CD4-positive, CD25-positive, alpha-beta regulatory T cell (primary cell): ENCODE measurements at regions not wholly inside any gene's neighbourhood (a gene's known extent, or its start where the extent isn't known, plus 50 kb on each side); places are given as distances from the start of the nearest gene placed in this dataset.
"Not testable (repeated sequence)": the region's sequence is repeated elsewhere in the genome, so short reads cannot be mapped to it uniquely, and the experiment has no call there.

Source experiments
- ATAC-seq, 2 donors: fragments of 150-1000 bp; cut with Tn5 transposase; one replicate each; pipeline ENCODE4 v1.10.0; 2021; ENCODE audit warnings: low read depth in 2 of 2, moderate number of reproducible peaks in 2 of 2, moderate library complexity in 1 of 2
- DNase-seq, 3 donors: peaks; one replicate each; pipeline versions ENCODE4 v3.0.0 to v3.0.0-alpha.2; 2012 to 2022; ENCODE audit warnings: mixed read lengths in 1 of 3
- H3K27ac ChIP-seq: one replicate; pipeline ENCODE4 v1.7.0; 2013; ENCODE audit warnings: mild to moderate bottlenecking, low read length; ENCODE audit not compliant: insufficient read depth, poor library complexity, severe bottlenecking
- H3K27me3 ChIP-seq: one replicate; pipeline ENCODE4 v1.7.0; 2013; ENCODE audit warnings: low read length; ENCODE audit not compliant: control insufficient read depth, insufficient read depth
- H3K36me3 ChIP-seq: one replicate; pipeline ENCODE4 v1.7.0; 2013; ENCODE audit warnings: mild to moderate bottlenecking, low read length, moderate library complexity; ENCODE audit not compliant: control insufficient read depth, insufficient read depth
- H3K4me1 ChIP-seq: 2 replicates; pipeline ENCODE4 v1.7.0; 2013; ENCODE audit warnings: mild to moderate bottlenecking, low read length; ENCODE audit not compliant: insufficient read depth, control insufficient read depth, poor library complexity, severe bottlenecking
- H3K4me3 ChIP-seq: one replicate; pipeline ENCODE4 v1.7.0; 2013; ENCODE audit warnings: low read depth, mild to moderate bottlenecking, low read length, moderate library complexity
- H3K9me3 ChIP-seq, 2 experiments: 1 replicate in 1 of 2; 2 replicates in 1 of 2; pipeline ENCODE4 v1.7.0; 2013; ENCODE audit warnings: low read length in 2 of 2, mild to moderate bottlenecking in 1 of 2, moderate library complexity in 1 of 2; ENCODE audit not compliant: control insufficient read depth in 2 of 2
- H3K27ac Mint-ChIP-seq, 3 donors: one replicate each; pipeline ENCODE4 v1.8.0; 2020 to 2022; ENCODE audit warnings: mild to moderate bottlenecking in 3 of 3, mixed read lengths in 3 of 3, moderate library complexity in 2 of 3
- H3K27me3 Mint-ChIP-seq: one replicate; pipeline ENCODE4 v1.8.0; 2022; ENCODE audit warnings: mild to moderate bottlenecking, mixed read lengths
- H3K36me3 Mint-ChIP-seq: one replicate; pipeline ENCODE4 v1.8.0; 2020; ENCODE audit warnings: mixed read lengths
- H3K4me1 Mint-ChIP-seq, 4 donors: one replicate each; pipeline ENCODE4 v1.8.0; 2020 to 2022; ENCODE audit warnings: mixed read lengths in 4 of 4, mild to moderate bottlenecking in 1 of 4
- H3K4me3 Mint-ChIP-seq, 4 donors: one replicate each; pipeline ENCODE4 v1.8.0; 2020 to 2022; ENCODE audit warnings: mild to moderate bottlenecking in 4 of 4, mixed read lengths in 4 of 4, moderate library complexity in 3 of 4
- H3K9me3 Mint-ChIP-seq, 7 donors: one replicate each; pipeline ENCODE4 v1.8.0; 2020 to 2022; ENCODE audit warnings: mixed read lengths in 7 of 7, mild to moderate bottlenecking in 3 of 7, moderate library complexity in 2 of 7

DNA sequence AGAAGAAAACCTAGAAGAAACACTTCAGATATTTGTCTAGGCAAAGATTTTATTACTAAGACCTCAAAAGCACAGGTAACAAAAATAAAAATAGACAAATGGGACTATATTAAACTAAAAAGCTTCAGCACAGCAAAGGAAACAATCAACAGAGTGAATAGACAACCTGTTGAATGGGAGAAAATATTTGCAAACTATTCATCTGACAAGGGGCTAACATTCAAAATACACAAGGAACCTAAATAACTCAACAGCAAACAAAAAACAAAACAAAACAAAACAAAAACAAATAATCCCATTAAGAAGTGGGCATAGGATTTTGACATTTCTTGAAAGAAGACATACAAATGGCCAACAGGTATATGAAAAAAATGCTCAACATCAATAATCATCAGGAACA is 192.7 kb upstream of the ZCCHC13 start:
- Mint-ChIP-seq H3K4me1 (no peaks in the 10 kb centered on the region), H3K36me3 (peaks cover 4% of the 10 kb centered on the region), H3K27ac (no peak overlapping the region), H3K27me3 (no peaks in the 10 kb centered on the region), H3K4me3 (no peak overlapping the region), H3K9me3 (peaks cover 0 to 3% (median 0%) of the 10 kb centered on the region in 7 donors)
- Histone ChIP-seq H3K4me3 (no peak overlapping the region), H3K27ac (no peak overlapping the region), H3K27me3 (no peaks in the 10 kb centered on the region), H3K4me1 (no peaks in the 10 kb centered on the region), H3K36me3 (no peaks in the 10 kb centered on the region), H3K9me3 (no peaks in the 10 kb centered on the region)
- ATAC-seq: no peak
- no peak for DNase-seq

DNA sequence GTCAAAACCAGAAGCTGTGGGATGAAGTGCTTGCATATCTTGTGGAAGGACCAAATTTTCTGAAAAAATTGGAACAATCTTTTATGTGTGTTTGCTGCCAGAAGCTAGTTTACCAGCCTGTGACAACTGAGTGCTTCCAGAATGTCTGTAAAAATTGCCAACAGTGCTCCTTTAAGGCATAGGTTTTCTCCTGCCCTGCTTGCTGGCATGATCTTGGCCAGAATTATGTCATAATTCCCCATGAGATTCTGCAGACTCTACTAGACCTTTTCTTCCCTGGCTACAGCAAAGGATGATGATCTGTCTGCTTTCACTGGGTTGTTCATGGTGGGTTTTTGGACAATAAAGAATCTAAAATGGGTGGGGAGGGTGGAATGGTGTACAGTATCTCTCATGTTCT is 196.3 kb upstream of the ZCCHC13 start:
- H3K4me1 Mint-ChIP-seq: no peaks in the 10 kb centered on the region

DNA sequence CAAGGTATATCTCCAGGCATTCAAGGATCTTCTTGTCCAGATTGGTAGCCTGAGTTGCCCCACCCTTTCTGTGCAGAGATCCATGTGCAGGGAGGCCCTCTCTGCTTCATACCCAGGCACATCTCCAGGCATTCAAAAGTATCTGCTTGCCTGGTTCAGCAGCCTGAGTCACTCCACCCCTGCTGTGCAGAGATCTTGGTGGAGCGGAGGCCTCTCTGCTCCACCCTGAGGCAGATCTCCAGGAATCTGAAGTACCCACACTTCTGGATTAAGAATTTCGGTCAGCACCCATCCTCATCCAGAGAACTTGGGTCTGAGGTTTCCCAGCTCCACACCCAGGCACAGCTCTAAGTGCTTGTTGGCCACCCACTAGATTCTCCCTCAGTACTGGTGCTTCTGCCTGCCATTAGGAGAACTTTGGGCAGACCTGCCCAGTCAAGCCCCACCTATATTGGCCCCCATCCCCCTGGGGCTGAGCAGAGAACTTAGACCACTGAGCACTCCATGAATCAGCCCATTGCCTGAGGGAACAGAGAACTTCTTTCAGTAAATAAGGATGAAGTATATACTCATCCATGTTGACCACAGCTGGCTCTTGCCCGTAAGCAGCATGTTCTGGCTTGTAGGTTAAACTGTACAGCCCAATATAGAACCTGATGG is 199.5 kb upstream of the ZCCHC13 start:
- no peak for ATAC-seq
- Histone ChIP-seq H3K4me1 (no peaks in the 10 kb centered on the region), H3K27me3 (no peaks in the 10 kb centered on the region)

More for the DNA sequence above, 196.3 kb upstream of the ZCCHC13 start:
- H3K36me3 Mint-ChIP-seq: peaks cover 9% of the 10 kb centered on the region
- H3K27me3 ChIP-seq: no peaks in the 10 kb centered on the region
- no peaks in the 10 kb centered on the region for H3K9me3 ChIP-seq
- H3K4me3 ChIP-seq: no peak overlapping the region
- H3K27me3 Mint-ChIP-seq: no peaks in the 10 kb centered on the region
- no peak overlapping the region for H3K4me3 Mint-ChIP-seq
- no peak for ATAC-seq
- H3K27ac ChIP-seq: no peak overlapping the region
- H3K9me3 Mint-ChIP-seq: peaks cover 0 to 4% (median 0%) of the 10 kb centered on the region in 7 donors
- no peak for DNase-seq
- H3K36me3 ChIP-seq: no peaks in the 10 kb centered on the region
- H3K27ac Mint-ChIP-seq: no peak overlapping the region
- H3K4me1 ChIP-seq: no peaks in the 10 kb centered on the region

DNA sequence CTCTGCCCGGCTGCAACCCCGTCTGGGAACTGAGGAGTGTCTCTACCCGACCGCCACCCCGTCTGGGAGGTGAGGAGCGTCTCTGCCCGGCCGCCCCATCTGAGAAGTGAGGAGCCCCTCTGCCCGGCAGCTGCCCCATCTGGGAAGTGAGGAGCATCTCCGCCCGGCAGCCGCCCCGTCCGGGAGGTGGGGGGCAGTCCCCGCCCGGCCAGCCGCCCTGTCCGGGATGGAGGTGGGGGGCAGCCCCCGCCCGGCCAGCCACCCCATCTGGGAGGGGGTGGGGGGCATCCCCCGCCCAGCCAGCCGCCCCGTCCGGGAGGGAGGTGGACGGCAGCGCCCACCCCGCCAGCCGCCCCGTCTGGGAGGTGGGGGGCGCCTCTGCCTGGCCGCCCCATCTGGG is 205.6 kb upstream of the ZCCHC13 start:
- not testable (repeated sequence) for H3K36me3 Mint-ChIP-seq

More for the DNA sequence above, 199.5 kb upstream of the ZCCHC13 start:
- Histone ChIP-seq H3K9me3 (no peaks in the 10 kb centered on the region), H3K27ac (no peak overlapping the region), H3K36me3 (no peaks in the 10 kb centered on the region), H3K4me3 (no peak overlapping the region)
- H3K27me3 Mint-ChIP-seq: no peaks in the 10 kb centered on the region
- H3K36me3 Mint-ChIP-seq: peaks cover 12% of the 10 kb centered on the region
- DNase-seq: no peak
- no peak overlapping the region for H3K27ac Mint-ChIP-seq
- H3K9me3 Mint-ChIP-seq: peaks cover 0 to 5% (median 0%) of the 10 kb centered on the region in 7 donors
- H3K4me1 Mint-ChIP-seq: peaks cover 0 to 4% (median 0%) of the 10 kb centered on the region in 4 donors
- no peak overlapping the region for H3K4me3 Mint-ChIP-seq

DNA sequence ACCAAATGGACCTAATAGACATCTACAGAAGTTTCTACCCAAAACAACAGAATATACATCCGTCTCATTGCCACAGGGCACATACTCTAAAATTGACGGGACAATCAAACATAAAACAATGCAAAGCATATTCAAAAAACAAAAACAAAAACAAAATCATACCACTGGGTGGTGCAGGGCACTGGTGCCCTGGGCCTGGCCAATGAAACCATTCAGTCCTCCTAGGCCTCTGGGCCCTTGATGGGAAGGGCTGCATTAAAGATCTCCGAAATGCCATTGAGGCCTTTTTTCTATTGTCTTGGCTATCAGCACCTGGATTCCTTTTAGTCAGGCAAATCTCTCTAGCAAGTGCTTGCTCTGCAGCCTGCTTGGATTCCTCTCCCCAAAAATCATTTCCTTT is 213.9 kb upstream of the ZCCHC13 start:
- no peaks in the 10 kb centered on the region for H3K27me3 ChIP-seq
- Mint-ChIP-seq H3K27ac (no peak overlapping the region), H3K4me3 (no peak overlapping the region), H3K36me3 (no peaks in the 10 kb centered on the region), H3K4me1 (no peaks in the 10 kb centered on the region), H3K27me3 (no peaks in the 10 kb centered on the region), H3K9me3 (peaks cover 0 to 14% (median 4%) of the 10 kb centered on the region in 7 donors)
- H3K27ac ChIP-seq: no peak overlapping the region
- no peak overlapping the region for H3K4me3 ChIP-seq
- no peaks in the 10 kb centered on the region for H3K4me1 ChIP-seq
- H3K36me3 ChIP-seq: no peaks in the 10 kb centered on the region
- peaks cover 0 to 8% of the 10 kb centered on the region in 2 experiments for H3K9me3 ChIP-seq
- no peak for DNase-seq
- no peak for ATAC-seq

More for the DNA sequence above, 205.6 kb upstream of the ZCCHC13 start:
- H3K9me3 Mint-ChIP-seq, H3K4me3 Mint-ChIP-seq, DNase-seq, H3K27ac Mint-ChIP-seq, H3K27me3 ChIP-seq, H3K4me3 ChIP-seq, H3K27ac ChIP-seq, H3K27me3 Mint-ChIP-seq, H3K9me3 ChIP-seq, H3K36me3 ChIP-seq, H3K4me1 Mint-ChIP-seq, ATAC-seq, H3K4me1 ChIP-seq: not testable (repeated sequence)

DNA sequence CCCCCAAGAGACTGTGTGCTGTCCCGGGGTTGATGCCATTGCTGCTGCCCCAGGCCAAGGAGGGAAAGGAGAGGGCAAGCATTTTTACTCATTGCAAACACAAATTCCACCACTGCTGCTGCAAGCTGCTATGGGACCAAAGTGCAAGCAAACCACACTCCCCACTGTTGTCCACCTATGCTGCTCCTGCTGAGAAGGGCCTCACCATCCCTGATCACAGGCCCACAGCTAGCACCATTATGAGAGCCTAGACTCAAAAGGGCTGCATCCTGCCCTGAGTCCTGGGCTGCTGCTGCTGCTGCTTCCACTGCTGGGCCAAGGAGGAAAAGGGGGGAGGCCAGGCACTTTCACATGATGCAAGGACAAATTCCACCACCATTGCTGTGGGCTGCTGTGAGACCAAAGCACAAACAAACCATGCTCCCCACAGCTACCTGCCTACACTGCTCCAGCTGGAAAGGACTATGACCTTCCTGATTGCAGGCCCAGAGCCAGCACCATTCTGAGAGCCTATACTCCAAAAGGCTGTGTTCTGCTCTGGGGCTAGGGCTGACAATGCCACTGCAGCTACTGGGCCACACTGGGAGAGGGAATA is 218.2 kb upstream of the ZCCHC13 start:
- no peak for DNase-seq
- no peak overlapping the region for H3K27ac Mint-ChIP-seq
- H3K9me3 Mint-ChIP-seq: peaks cover 0 to 14% (median 6%) of the 10 kb centered on the region in 7 donors
- no peak for ATAC-seq
- Histone ChIP-seq H3K4me1 (no peaks in the 10 kb centered on the region), H3K27me3 (no peaks in the 10 kb centered on the region), H3K9me3 (peaks cover 0 to 8% of the 10 kb centered on the region in 2 experiments), H3K4me3 (no peak overlapping the region), H3K27ac (no peak overlapping the region), H3K36me3 (no peaks in the 10 kb centered on the region)
- no peaks in the 10 kb centered on the region for H3K27me3 Mint-ChIP-seq
- no peaks in the 10 kb centered on the region for H3K4me1 Mint-ChIP-seq
- H3K36me3 Mint-ChIP-seq: no peaks in the 10 kb centered on the region
- no peak overlapping the region for H3K4me3 Mint-ChIP-seq

DNA sequence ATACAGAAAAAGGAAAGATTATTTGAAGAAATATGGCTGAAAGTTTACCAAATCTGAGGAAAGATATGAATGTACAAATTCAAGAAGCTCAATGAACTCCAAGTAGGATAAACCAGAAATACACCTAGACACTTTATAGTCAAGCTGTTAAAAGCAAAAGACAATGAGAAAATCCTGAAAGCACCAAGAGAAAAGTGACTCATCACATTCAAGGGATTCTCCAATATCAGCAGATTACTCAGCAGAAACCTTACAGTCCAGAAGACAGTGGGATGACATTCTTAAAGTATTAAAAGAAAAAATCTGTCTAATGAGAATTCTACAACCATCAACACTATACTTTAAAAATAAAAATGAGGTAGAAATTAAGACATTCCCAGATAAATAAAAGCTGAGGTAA is 223.8 kb upstream of the ZCCHC13 start:
- DNase-seq (no peak), ATAC-seq (no peak)
- Mint-ChIP-seq H3K27me3 (no peaks in the 10 kb centered on the region), H3K4me1 (no peaks in the 10 kb centered on the region), H3K4me3 (no peak overlapping the region), H3K36me3 (no peaks in the 10 kb centered on the region), H3K27ac (no peak overlapping the region), H3K9me3 (peaks cover 0 to 24% (median 2%) of the 10 kb centered on the region in 7 donors)
- H3K36me3 ChIP-seq: no peaks in the 10 kb centered on the region
- H3K9me3 ChIP-seq: peaks cover 0 to 6% of the 10 kb centered on the region in 2 experiments
- no peaks in the 10 kb centered on the region for H3K27me3 ChIP-seq
- no peak overlapping the region for H3K4me3 ChIP-seq
- no peak overlapping the region for H3K27ac ChIP-seq
- no peaks in the 10 kb centered on the region for H3K4me1 ChIP-seq

DNA sequence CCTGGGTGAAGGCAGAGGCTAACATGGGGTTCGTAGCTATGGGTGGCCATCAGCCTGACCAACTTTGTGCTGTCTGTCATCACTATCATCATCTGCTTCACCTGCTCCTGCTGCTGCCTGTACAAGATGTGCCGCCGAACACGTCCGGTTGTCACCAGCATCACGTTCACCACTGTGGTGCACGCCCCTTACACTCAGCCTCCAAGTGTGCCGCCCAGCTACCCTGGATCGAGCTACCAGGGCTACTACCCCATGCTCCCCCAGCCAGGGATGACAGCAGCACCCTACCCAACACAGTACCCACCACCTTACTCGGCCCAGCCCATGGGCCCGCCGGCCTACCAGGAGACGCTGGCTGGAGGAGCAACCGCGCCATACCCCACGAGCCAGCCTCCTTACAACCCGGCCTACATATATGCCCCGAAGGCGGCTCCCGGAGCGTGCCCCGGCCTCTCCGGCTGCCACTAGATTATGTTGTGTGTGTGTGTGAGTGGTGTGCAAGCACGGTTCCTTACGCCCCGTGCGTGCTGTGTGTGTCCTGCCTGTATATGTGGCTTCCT is 213.4 kb upstream of the XIST start:
- H3K9me3 Mint-ChIP-seq: peaks cover 0 to 9% (median 1%) of the 10 kb centered on the region in 7 donors
- Histone ChIP-seq H3K27me3 (no peaks in the 10 kb centered on the region), H3K27ac (no peak overlapping the region), H3K9me3 (no peaks in the 10 kb centered on the region), H3K4me1 (no peaks in the 10 kb centered on the region), H3K36me3 (no peaks in the 10 kb centered on the region), H3K4me3 (no peak overlapping the region)
- peaks cover 0 to 4% (median 2%) of the 10 kb centered on the region in 4 donors for H3K4me1 Mint-ChIP-seq
- no peaks in the 10 kb centered on the region for H3K27me3 Mint-ChIP-seq
- ATAC-seq (no peak), DNase-seq (no peak)
- H3K36me3 Mint-ChIP-seq: peaks cover 8% of the 10 kb centered on the region
- H3K27ac Mint-ChIP-seq: no peak overlapping the region
- H3K4me3 Mint-ChIP-seq: no peak overlapping the region
